Epithelial cell of proximal tubule (primary cell): ENCODE measurements at regions not wholly inside any gene's neighbourhood (a gene's known extent, or its start where the extent isn't known, plus 50 kb on each side); places are given as distances from the start of the nearest gene placed in this dataset.

Experiments
- DNase-seq: peaks from one replicate; pipeline ENCODE4 v3.0.0-alpha.2; 2011; ENCODE audit warnings: low read depth
- H3K4me3 ChIP-seq: 2 replicates; pipeline ENCODE4 v1.5.1; 2011; ENCODE audit warnings: low read depth, mild to moderate bottlenecking, low read length
- CTCF ChIP-seq: conservative IDR thresholded peaks from 2 replicates; pipeline ENCODE4 v1.5.1; 2012; ENCODE audit warnings: low read depth, mild to moderate bottlenecking, low read length

GRCh38 chr22:48245196-48245485 is 1482.7 kb downstream of the TBC1D22A start:
- H3K4me3 ChIP-seq = no peak overlapping the region
- TF ChIP-seq CTCF = no peak
- DNase-seq = no peak

GRCh38 chr22:48244388-48245195 is 1482.1 kb downstream of the TBC1D22A start:
- no peak for DNase-seq
- H3K4me3 ChIP-seq = no peak overlapping the region
- no peak for TF ChIP-seq CTCF

- no peak overlapping the region for H3K4me3 ChIP-seq
- no peak for DNase-seq
- no peak for TF ChIP-seq CTCF
These were observed 1480.0 kb downstream of the TBC1D22A start for GRCh38 chr22:48242461-48242864.

GRCh38 chr22:48241658-48242057 is 1479.2 kb downstream of the TBC1D22A start:
- no peak for DNase-seq
- H3K4me3 ChIP-seq = no peak overlapping the region
- TF ChIP-seq CTCF = no peak

GRCh38 chr22:48240935-48241230 is 1478.4 kb downstream of the TBC1D22A start:
- H3K4me3 ChIP-seq = no peak overlapping the region
- no peak for TF ChIP-seq CTCF
- no peak for DNase-seq

- no peak overlapping the region for H3K4me3 ChIP-seq
- TF ChIP-seq CTCF = no peak
- no peak for DNase-seq
These were observed 1477.9 kb downstream of the TBC1D22A start for GRCh38 chr22:48240148-48240934.
